ENCODE measurements at regions not wholly inside any gene's neighbourhood (a gene's known extent, or its start where the extent isn't known, plus 50 kb on each side); places are given as distances from the start of the nearest gene placed in this dataset.

DNA sequence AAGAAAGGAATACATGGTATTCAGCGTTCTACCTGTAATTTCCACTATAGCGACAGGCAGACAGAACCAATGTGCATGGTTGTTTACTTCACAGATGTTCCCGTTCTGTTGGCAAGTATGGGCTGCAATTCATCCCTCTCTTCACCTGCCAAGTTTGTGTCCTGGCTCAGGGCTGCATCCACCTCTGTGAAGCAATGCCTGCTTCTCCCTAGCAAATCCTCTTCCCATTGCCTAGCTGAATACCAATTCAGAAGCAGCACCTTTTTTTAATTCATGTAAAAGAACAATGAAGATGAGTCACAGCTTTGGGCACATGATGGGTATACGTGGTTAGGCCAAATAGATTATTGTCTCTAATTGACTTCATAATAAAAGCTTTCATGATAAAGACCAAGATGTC lies 54.7 kb upstream of the LRATD1 start:
- ATAC-seq, result no peak
- H3K9me3 Mint-ChIP-seq, result peaks cover 2 to 5% of the 10 kb centered on the region in 2 donors

More for the DNA sequence above, 54.7 kb upstream of the LRATD1 start:
- H3K36me3 ChIP-seq (ENCODE audit: control insufficient read depth, insufficient read depth, low read length), result no peaks in the 10 kb centered on the region
- H3K27me3 ChIP-seq (ENCODE audit: control insufficient read depth, insufficient read depth, low read length), result no peaks in the 10 kb centered on the region
- DNase-seq, result no peak
- no peak overlapping the region for H3K27ac Mint-ChIP-seq
- H3K36me3 Mint-ChIP-seq, result no peaks in the 10 kb centered on the region
- no peaks in the 10 kb centered on the region for H3K9me3 ChIP-seq (ENCODE audit: control insufficient read depth, insufficient read depth, low read length)
- TF ChIP-seq, protein P1, sequence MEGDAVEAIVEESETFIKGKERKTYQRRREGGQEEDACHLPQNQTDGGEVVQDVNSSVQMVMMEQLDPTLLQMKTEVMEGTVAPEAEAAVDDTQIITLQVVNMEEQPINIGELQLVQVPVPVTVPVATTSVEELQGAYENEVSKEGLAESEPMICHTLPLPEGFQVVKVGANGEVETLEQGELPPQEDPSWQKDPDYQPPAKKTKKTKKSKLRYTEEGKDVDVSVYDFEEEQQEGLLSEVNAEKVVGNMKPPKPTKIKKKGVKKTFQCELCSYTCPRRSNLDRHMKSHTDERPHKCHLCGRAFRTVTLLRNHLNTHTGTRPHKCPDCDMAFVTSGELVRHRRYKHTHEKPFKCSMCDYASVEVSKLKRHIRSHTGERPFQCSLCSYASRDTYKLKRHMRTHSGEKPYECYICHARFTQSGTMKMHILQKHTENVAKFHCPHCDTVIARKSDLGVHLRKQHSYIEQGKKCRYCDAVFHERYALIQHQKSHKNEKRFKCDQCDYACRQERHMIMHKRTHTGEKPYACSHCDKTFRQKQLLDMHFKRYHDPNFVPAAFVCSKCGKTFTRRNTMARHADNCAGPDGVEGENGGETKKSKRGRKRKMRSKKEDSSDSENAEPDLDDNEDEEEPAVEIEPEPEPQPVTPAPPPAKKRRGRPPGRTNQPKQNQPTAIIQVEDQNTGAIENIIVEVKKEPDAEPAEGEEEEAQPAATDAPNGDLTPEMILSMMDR (IDR thresholded peaks at IDR 0.05), result no peak
- H3K27me3 Mint-ChIP-seq (ENCODE audit: low read depth in 2 of 2), result no peaks in the 10 kb centered on the region
- no peak overlapping the region for H3K4me3 Mint-ChIP-seq
- H3K4me3 ChIP-seq (ENCODE audit: low read length), result no peak overlapping the region
- WGBS (ENCODE audit: insufficient coverage), result 90% methylated on average over 4 of the region's 4 CpGs
- no peak overlapping the region for H3K27ac ChIP-seq (ENCODE audit: low read length)
- no peaks in the 10 kb centered on the region for H3K4me1 ChIP-seq (ENCODE audit: control insufficient read depth, insufficient read depth, low read length)
- intact Hi-C loops (cut with micrococcal nuclease), result no loop called here
- no peaks in the 10 kb centered on the region for H3K4me1 Mint-ChIP-seq

Measured in natural killer cell (primary cell).